Islet of Langerhans (tissue), 1 donor: ENCODE measurements at regions not wholly inside any gene's neighbourhood (a gene's known extent, or its start where the extent isn't known, plus 50 kb on each side); places are given as distances from the start of the nearest gene placed in this dataset.
"Not testable (repeated sequence)": the region's sequence is repeated elsewhere in the genome, so short reads cannot be mapped to it uniquely, and the experiment has no call there.

Source experiments
- FAIRE-seq: peaks from one replicate; lab custom pipeline; 2011; peaks lifted over from hg19 to GRCh38; lab: Jason Lieb, UNC

DNA sequence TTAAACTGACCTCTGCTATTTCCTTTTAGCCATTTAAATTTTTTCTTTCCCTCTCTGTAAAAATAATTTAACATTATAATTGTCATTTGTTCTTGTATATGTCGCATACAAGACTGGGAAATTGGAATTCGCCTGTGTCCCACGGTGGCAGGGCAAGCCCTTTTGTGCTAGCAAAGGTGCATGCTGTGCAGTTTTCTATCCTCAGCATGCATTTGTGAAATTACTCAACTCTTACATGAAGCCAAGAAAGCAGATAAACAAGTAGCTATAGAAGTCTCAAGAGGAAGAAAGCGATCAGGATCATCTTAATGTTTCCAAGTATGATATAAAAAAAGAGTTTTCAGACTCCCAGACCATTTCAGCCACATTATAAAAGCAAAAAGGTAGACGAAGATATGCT is 392.6 kb upstream of the CHST9 start:
- FAIRE-seq = no peak

DNA sequence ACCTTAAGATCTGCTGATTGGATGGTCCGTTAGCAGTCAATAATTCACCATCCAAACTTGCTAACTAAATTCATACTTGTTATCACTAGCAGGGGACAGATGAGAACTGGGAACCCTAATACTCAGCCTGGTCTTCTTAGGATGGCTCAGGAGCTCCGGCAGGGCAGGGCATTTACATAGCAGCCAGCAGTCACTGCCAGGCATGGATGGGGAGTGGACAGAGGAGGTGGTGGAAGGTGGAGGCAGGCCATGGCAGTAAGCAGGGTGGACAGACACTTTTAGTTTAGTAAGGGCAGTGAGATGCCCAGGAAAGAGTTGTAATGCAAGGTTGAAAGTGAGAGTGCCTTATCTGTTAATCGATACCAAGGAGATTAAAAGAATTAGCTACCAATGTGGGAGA is 392.2 kb upstream of the CHST9 start:
- FAIRE-seq = no peak

DNA sequence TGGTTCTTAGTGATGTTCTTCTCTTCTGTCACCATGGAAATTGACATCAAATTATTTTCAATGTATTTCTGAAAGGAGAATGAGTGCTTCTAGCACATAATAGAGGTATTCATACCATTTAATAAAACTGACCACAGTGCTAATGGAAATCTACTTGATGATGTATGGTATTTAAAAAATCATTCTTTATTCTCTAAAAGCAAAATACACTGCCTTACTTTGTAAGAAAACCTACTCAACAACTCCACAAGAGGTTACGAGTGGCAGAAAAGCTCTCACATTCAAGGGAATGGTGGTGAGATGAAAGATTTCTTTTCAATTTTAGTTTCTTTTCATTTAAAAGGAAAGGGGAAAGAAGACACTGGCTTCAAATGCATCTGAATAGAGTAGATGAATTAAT is 382.3 kb upstream of the CHST9 start:
- no peak for FAIRE-seq

DNA sequence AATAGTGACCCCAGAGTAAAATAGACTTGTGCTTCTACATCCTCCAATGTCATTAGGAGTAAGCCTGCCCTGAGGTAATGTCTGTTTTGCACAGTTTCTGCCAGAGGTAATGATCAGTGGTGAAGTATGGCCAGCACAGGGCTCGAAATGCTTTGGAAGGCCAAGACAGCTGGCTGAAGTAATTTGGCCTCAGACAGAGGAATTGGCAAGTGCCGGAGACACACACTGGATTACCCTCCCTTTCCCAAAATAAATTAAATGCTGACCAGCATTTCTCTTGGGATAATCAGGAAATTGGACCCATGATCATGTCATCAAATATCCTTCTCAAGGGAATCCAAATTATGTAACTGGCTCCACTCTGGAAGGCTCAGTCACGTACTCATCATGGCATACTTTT is 379.0 kb upstream of the CHST9 start:
- FAIRE-seq = no peak

DNA sequence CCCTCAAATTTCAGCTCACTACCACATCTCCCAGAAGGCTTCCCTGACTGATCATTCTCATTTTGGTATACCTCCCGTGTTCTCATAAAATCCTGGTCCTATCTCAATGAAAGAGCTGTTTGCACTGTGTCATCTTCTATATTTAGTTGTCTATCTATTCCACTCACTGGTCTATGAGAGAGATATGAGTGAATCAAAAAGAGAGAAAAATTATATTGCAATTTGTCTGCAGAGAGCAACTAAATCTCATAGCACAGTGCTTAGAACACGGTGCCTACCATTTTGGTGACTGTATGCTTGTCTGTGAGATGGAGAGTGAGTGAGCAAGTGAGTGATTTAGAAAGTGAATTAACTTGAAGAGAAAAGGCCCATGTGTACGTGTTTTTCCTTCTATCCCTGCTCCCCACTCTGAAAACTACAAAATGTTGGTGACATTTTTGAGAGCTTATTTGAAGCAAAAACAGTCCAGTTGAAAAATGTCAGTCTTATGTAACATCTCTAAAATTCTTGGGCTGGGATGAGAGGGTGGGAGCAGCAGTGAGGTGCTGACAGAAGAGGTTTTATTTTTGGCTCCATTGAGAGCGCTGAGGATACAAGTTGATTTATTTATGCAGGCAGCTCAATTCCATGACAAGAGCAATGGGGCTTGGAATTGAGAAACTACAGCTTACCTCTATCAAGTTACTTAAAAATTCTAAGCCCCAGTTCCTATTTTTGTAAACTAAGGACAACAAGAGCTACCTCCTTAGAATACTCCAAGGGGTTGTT is 373.5 kb upstream of the CHST9 start:
- no peak for FAIRE-seq

DNA sequence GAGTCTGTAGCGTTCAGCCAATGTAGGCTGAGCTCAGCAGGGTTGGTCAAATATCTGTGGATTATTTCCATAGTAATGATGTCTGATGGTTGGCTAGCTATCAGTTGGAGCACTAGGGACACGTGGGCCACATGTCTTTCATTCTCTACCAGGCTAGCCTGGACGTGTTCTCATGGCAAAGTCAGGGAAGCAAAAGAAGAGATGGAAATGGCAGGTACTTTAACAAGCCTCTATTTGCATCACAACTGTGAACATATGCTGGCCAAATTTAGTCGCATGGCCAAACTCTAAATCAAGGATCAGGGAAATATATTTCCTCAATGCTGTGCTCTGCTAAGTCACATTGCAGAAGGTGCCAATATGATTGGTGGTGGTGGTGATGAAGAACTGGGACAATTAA is 371.6 kb upstream of the CHST9 start:
- FAIRE-seq = no peak

DNA sequence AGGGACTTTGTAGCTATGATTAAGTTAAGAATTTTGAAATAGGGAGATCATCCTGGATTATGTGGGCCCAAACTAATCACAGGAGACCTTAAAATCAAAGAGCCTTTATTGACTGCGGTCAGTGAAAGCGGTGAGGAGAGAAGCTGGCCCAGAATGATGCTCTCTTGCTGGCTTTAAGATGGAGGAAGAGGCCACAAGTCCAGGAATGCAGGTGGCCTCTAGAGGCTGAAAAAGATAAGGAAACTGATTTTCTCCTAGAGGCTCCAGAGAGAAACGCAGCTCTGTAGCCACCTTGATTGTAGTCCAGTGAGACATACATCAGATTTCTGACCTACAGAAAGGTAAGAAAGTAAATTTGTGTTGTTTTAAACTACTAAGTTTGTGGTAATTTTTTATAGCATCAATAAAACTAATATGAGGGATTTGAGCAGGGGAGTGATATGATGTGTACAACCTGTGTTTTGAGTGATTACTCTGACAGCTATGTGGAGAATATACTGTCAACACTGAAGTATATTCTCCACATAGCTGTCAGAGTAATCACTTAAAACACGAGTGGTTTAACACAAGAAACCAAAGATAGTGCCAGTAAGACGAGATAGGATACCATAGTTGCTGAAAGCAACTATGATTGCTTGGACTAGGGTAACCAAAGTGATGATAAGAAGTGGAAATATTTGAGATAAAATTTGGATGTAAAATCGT is 364.4 kb upstream of the CHST9 start:
- no peak for FAIRE-seq

DNA sequence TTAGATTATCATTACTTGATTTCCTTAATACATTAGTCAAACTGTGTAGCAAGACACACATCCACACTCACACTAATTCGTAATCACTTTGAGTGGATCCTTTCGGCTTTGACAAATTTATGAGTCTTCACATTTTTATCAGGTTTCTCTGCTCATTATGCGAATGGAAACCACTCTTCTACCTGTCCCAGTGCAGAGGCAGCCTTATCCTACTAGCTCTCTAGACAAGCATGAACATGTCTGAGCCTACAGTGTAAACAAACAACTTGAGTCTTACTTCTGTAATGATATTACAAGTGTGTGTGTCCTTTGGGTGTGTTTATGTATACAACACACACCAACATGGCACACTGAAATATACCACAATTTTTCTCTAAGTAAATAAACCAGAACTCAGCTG is 361.9 kb upstream of the CHST9 start:
- no peak for FAIRE-seq

DNA sequence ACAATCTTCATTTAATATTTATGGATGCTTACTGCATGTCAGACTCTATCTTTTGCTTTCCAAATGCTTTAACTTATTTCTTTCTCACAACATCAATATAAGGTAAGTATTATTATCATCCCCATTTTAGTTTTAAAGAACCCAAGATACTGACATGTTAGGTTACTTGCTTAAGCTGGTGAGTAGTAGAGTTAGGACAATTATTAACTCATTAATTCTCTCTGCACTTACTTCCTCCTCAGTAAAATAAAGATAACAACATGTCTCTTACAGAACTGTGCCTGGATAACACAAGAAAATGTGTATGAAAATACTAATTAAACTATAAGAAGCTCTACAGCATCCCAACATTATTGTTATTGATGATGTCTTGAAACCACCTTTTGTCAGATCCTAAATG is 359.1 kb upstream of the CHST9 start:
- FAIRE-seq = no peak

DNA sequence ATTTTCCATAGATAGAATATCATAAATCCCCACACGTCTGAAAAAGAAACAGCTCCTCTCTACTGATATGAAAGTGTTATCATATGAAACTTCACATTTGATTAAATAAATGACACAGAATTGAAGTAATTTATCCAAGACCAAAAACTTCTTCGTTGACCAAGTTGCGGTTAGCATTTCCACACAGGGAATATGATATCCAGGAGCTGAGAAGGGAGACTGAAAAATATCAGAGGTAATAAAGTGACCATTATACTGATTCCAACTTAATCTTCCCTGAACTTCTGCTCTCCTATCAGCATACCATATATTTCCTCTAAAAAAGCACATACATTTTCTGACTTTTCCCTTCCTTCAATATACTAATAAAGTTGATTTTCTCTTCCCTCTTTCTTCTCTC is 356.2 kb upstream of the CHST9 start:
- no peak for FAIRE-seq

DNA sequence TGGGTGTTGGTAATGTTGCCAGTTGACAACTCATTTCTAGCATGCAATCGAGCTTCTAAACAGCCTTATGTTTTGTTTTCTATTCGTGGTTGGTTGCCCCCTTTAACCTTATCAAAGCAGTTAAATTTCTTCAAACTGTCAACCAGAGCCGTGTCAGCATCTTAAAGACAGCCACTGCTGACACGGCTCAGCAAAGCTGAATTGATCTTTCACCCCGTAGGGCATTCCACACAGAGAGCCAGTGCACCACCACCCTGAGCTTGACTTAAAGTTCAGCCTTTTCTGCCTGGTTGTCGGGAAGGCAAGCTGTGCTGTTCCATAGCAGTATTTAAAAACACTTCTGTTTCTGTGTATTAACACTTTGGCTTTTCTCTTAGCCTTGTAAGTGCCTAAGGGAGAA is 355.0 kb upstream of the CHST9 start:
- no peak for FAIRE-seq

DNA sequence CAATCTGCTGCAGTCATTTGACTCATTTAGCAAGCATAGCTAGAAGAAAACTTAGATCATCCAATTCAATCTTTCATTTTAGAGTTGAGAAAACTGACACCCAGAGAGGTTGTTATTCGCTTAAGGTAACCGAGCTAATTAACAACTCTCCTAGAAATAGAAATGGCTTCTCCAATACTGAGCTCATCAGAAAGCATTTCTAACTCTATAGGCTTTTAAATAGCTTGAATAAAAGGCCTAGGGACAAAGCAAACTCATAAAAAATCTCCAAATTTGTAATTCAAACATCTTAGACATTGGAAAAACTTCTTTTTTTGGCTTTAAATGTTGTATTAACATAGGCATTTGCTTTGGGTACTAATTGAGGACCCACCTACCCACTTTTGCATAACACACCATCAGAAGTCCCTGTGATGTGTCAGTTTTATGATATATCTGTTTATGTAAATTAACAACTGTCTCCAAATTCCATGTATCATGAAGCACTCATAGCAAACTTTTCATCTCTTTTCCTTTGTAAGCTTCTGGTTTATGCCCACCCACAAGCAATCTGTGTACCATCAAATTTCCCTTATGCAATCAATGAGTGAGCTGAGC is 343.9 kb upstream of the CHST9 start:
- no peak for FAIRE-seq

DNA sequence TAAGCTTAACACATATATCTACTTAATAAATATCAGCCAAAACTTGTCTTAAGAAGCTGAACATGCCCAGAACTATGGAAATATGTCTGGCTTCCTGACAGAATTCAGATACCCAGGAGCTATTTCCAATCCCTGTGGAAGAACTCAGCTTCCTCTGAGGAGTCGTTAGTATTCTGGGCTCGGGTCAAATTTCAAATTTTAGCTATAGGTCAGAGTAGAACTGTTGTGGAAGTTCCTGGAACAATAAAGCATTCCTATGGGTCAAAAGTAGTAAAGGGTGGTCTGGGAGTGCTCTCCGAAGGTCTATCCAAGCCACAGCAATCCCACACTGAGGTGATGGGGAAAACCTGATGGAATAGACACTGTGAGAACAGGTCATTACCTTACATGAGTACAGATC is 342.7 kb upstream of the CHST9 start:
- FAIRE-seq = no peak

DNA sequence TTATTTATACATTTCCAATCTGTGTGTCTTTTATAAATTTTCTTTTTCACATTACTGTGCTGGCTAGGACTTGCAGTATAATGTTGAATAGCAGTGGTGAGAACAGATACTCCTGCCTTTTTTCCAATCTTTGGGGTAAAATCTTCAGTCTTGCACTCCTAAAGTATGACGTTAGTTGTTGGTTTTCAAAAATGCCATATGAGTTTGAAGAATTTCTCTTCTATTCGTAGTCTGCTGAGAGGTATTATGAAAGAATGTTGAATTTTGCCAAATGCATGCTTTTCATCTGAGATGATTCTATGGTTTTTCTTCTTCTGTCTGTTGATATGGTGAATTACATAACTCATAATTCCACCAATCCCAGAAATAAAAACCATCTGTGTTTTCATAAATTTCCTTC is 335.3 kb upstream of the CHST9 start:
- FAIRE-seq = no peak

DNA sequence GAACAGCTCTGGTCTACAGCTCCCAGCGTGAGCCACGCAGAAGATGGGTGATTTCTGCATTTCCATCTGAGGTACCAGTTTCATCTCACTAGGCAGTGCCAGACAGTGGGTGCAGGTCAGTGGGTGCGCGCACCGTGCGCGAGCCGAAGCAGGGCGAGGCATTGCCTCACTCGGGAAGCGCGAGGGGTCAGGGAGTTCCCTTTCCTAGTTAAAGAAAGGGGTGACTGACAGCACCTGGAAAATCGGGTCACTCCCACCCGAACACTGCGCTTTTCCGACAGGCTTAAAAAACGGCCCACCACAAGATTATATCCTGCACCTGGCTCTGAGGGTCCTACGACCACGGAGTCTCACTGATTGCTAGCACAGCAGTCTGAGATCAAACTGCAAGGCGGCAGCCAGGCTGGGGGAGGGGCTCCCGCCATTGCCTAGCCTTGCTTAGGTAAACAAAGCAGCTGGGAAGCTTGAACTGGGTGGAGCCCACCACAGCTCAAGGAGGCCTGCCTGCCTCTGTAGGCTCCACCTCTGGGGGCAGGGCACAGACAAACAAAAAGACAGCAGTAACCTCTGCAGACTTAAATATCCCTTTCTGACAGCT is 325.0 kb upstream of the CHST9 start:
- not testable (repeated sequence) for FAIRE-seq

DNA sequence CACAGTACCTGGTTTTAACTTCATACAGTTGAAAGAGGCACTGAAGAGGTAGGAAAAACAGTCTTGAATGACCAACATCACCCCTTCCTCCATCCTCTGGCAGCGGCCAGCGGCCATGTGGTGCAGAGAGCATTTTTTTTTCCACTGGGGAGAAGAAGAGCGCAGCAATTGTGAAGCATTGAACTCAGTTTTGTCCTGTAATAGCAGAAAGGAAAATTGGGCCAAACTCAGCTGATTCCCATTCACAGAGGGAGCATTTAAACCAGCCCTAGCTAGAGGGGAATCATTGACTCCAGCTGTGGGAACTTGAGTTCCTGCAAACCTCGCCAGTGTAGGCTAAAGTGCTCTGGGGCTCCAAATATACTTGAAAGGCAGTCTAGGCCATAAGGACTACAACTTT is 316.6 kb upstream of the CHST9 start:
- FAIRE-seq = no peak

DNA sequence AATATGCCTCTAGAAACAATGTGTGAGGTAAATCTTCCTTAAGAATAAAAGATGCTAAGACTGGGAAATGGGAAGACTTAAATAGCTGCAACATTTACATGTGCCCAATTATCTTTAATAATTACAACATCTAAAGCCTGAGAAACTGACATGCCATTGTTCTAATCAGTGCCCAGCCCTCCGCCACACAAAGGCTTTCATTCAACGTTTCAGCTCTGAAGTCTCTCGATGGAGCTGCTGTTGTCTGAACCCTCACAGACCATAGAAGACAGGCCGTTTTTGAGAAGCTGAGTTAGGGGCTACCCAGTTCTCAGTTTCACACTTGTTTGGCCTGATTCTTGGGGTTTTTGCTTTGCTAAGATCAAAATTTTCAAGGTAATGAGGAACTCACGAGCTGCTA is 315.4 kb upstream of the CHST9 start:
- no peak for FAIRE-seq

DNA sequence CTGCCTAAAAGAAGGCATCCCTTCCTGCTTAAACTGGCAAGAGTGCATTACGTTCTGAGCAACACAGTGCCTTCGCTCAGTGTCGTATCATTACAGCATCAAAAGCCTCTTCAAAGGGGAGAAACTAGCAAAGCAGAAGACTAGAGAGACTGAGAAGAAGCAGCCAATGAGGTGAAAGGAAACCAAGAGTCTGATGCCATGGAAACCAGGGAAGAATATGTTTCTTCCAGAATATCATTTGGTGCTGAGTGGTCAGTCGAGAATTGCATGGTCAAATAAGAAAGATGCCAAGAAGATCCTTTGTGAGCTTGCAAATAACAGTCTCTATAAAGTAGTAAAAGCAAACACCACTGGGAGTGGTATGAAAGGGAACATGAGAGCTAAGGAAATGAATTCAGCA is 312.1 kb upstream of the CHST9 start:
- FAIRE-seq = no peak

DNA sequence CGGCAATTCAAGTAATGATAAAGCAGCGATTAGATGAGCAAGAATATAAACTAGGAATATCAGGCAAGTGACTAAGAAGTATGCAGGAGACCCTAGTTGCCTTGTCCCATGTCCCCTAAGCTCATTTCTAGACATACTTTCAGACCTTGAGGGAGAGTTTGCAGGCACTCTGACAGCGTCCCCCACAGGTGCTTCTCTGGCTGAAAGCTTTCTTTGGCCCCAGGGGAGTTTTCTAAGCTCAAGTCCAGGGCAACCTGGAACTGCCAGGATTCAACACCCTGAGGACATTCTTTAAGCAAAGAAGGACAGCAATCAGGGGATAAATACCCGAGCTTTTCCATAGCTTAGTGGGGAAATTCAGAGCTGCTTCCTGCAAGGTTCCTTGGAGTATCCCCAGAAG is 308.1 kb upstream of the CHST9 start:
- no peak for FAIRE-seq

DNA sequence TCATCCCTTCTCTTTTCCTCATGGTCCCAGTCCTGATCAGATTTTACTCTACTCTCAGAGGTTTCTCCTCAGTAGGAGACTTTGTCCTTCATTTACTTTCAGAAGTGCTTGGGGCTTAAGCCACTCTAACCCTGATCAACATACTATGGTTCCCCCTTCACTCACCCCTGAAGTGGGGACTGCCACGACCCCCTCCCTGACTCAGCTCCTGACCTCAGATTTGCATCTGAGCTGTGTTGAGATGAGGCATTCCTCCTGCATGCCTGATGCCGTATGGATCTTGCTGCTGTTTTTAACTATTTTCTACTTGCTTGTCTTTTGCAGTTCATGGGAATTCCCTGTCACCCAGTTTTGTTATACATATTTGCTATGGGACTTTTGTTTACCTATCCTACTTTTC is 306.7 kb upstream of the CHST9 start:
- no peak for FAIRE-seq

DNA sequence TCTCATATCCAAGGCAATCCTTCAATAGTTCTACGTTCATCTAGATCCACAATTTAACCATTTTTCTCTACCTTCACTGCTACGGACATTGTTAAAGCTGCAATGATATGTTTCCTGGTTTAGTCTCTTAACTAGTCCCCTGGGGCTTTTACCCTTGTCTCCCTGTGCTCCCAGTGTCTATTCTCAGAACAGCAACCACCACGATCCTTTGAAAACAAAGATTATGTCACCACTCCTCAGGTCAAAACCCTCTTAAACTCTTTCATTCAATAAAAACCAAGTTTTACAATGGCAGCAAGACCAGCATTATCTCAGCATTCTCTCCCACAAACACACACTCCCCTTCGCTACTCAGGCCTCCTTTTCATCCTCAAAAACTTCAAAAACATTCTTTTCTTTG is 298.2 kb upstream of the CHST9 start:
- FAIRE-seq = no peak

DNA sequence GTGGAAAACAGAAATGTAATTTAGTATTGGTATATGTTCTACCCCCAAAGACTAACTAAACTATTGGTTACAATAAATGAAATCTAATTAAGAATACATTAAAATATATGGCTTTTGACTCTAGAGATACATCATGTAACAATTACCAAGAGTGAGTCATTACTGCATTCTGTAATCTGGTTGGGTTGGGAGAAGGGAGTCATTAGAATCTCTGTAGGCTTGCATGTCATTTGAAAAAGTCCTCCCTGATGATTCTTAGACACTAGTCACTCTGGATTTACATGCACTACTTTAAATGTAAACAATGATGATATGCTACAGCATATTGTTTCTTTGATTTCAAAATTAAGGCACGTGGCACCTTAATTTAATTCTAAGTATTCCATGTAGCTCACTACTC is 293.4 kb upstream of the CHST9 start:
- no peak for FAIRE-seq

DNA sequence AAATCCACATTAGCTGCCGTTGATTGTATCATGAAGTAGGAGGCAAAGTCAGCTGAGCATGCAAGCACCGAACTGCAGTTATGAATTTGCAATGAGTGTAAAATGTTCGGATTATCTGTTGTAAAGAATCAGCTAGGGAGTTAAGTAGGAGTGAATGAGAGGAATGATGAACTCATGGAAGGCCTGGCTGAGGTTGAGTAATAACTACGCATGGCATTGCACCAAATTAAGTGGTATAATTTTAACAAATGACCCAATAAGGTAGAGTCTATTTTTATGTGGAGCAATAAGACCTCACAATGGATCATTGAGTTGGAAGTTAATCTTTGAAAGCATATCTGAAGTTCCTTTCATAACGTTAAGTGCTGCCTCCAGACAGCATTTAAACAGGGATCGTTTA is 288.2 kb upstream of the CHST9 start:
- no peak for FAIRE-seq

DNA sequence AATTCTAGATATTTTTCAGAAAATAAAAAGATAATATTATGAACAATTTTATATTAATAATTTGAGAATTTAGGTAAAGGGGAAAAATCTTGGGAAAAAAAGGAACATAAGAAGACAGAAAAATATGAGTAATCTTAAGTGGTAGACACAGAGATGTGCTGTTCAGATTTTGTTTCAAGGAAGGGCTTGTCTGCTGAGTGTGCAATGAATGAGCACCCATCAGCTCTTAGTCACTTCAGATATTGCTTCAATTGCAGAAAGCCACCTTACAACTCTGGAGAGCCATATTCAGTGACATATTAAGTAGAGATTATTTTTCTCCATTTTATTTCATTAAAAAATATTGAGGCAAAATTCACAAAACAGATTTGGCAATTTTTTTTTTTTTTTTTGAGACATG is 282.0 kb upstream of the CHST9 start:
- no peak for FAIRE-seq
